ENCODE measurements at regions not wholly inside any gene's neighbourhood (a gene's known extent, or its start where the extent isn't known, plus 50 kb on each side); places are given as distances from the start of the nearest gene placed in this dataset.

DNA sequence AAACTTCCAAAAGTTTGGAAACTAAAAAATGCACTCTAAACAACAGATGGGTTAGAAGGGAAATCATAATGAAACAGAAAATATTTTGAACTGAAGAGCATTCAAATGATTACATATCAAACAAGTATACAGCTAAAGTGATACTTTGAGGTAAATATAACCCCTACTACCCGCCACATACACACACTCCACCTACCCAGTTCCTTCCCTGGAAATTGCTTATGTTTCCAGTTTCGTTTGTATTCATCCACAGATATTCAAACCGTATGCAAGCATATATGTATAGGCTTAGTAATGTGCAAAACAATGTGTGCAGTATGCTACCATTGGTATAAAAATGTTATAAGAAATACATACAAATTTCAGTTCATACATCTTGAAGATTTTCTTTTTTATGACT lies 95.5 kb downstream of the SMIM20 start:
- TF ChIP-seq, protein P1, sequence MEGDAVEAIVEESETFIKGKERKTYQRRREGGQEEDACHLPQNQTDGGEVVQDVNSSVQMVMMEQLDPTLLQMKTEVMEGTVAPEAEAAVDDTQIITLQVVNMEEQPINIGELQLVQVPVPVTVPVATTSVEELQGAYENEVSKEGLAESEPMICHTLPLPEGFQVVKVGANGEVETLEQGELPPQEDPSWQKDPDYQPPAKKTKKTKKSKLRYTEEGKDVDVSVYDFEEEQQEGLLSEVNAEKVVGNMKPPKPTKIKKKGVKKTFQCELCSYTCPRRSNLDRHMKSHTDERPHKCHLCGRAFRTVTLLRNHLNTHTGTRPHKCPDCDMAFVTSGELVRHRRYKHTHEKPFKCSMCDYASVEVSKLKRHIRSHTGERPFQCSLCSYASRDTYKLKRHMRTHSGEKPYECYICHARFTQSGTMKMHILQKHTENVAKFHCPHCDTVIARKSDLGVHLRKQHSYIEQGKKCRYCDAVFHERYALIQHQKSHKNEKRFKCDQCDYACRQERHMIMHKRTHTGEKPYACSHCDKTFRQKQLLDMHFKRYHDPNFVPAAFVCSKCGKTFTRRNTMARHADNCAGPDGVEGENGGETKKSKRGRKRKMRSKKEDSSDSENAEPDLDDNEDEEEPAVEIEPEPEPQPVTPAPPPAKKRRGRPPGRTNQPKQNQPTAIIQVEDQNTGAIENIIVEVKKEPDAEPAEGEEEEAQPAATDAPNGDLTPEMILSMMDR (IDR thresholded peaks at IDR 0.05; ENCODE audit: low read length), result no peak
- TF ChIP-seq EZH2 (IDR thresholded peaks at IDR 0.05; ENCODE audit: borderline replicate concordance, low read length), result no peak

Data from OCI-LY1 (cell line).